ENCODE measurements at regions not wholly inside any gene's neighbourhood (a gene's known extent, or its start where the extent isn't known, plus 50 kb on each side); places are given as distances from the start of the nearest gene placed in this dataset.

- TF ChIP-seq ATF2 (tag by site-specific recombination; IDR thresholded peaks at IDR 0.05; ENCODE audit: low read depth) (no peak), ZNF266 (tag by site-specific recombination; IDR thresholded peaks at IDR 0.05; ENCODE audit: low read depth) (no peak)
Observed at GRCh38 chr7:110017405-110017804, 1073.5 kb upstream of the LRRN3 start (continued).

- Histone ChIP-seq H3K4me1 (ENCODE audit: control insufficient read depth, insufficient read depth, low read length) (no peaks in the 10 kb centered on the region), H3K9me3 (ENCODE audit: control insufficient read depth, insufficient read depth, low read depth, low read length) (no peaks in the 10 kb centered on the region), H3K27ac (ENCODE audit: extremely low read depth, low read depth, low read length) (no peak overlapping the region), H3K36me3 (ENCODE audit: control insufficient read depth in 2 of 2, insufficient read depth in 1 of 2, low read length in 2 of 2) (no peaks in the 10 kb centered on the region), H3K4me3 (ENCODE audit: low read depth, low read length) (no peak overlapping the region)
- POLR2A ChIA-PET, result no interaction called here
- CTCF ChIA-PET, result no interaction called here
- TF ChIP-seq PRDM6 (tag by site-specific recombination; IDR thresholded peaks at IDR 0.05), result no peak
Observed at GRCh38 chr7:110027385-110027784, 1063.5 kb upstream of the LRRN3 start.

- Histone ChIP-seq H3K27ac (ENCODE audit: extremely low read depth, low read depth, low read length) (no peak overlapping the region), H3K36me3 (ENCODE audit: control insufficient read depth in 2 of 2, insufficient read depth in 1 of 2, low read length in 2 of 2) (no peaks in the 10 kb centered on the region), H3K9me3 (ENCODE audit: control insufficient read depth, insufficient read depth, low read depth, low read length) (no peaks in the 10 kb centered on the region), H3K4me3 (ENCODE audit: low read depth, low read length) (no peak overlapping the region), H3K4me1 (ENCODE audit: control insufficient read depth, insufficient read depth, low read length) (no peaks in the 10 kb centered on the region)
- ChIA-PET POLR2A (no interaction called here), CTCF (interaction anchor here (0.6 kb wide), 1 partner anchor 179 kb away, joined by 4 read pairs; no protein-coding TSS in a partner anchor)
- no peak for TF ChIP-seq ZNF280C (tag by site-specific recombination; IDR thresholded peaks at IDR 0.05)
Observed at GRCh38 chr7:110043519-110043918, 1047.4 kb upstream of the LRRN3 start.

GRCh38 chr7:110050785-110051184 lies 1040.1 kb upstream of the LRRN3 start:
- ChIA-PET CTCF (no interaction called here), POLR2A (no interaction called here)
- Histone ChIP-seq H3K4me1 (ENCODE audit: control insufficient read depth, insufficient read depth, low read length) (no peaks in the 10 kb centered on the region), H3K9me3 (ENCODE audit: control insufficient read depth, insufficient read depth, low read depth, low read length) (no peaks in the 10 kb centered on the region), H3K36me3 (ENCODE audit: control insufficient read depth in 2 of 2, insufficient read depth in 1 of 2, low read length in 2 of 2) (no peaks in the 10 kb centered on the region), H3K4me3 (ENCODE audit: low read depth, low read length) (no peak overlapping the region), H3K27ac (ENCODE audit: extremely low read depth, low read depth, low read length) (no peak overlapping the region)
- TF ChIP-seq ZNF146 (tag by site-specific recombination; IDR thresholded peaks at IDR 0.05) (no peak), ZBTB10 (tag by site-specific recombination; IDR thresholded peaks at IDR 0.05) (no peak), ZNF624 (tag by site-specific recombination; IDR thresholded peaks at IDR 0.05) (no peak), ZNF423 (tag by site-specific recombination; IDR thresholded peaks at IDR 0.05) (no peak), MYNN (tag by site-specific recombination; IDR thresholded peaks at IDR 0.05; ENCODE audit: borderline replicate concordance) (no peak), ZNF354C (tag by site-specific recombination; IDR thresholded peaks at IDR 0.05; ENCODE audit: borderline replicate concordance, low read depth) (no peak), ZNF580 (tag by site-specific recombination; IDR thresholded peaks at IDR 0.05) (no peak), ZNF610 (tag by site-specific recombination; IDR thresholded peaks at IDR 0.05; ENCODE audit: borderline replicate concordance) (no peak), ZNF155 (tag by site-specific recombination; IDR thresholded peaks at IDR 0.05) (no peak), ZNF639 (tag by site-specific recombination; IDR thresholded peaks at IDR 0.05) (no peak), ZNF202 (tag by site-specific recombination; IDR thresholded peaks at IDR 0.05; ENCODE audit: borderline replicate concordance) (no peak), KLF16 (tag by site-specific recombination; IDR thresholded peaks at IDR 0.05) (no peak), ZNF239 (tag by site-specific recombination; IDR thresholded peaks at IDR 0.05) (no peak), ZXDB (tag by site-specific recombination; IDR thresholded peaks at IDR 0.05) (no peak), KLF10 (tag by site-specific recombination; IDR thresholded peaks at IDR 0.05) (no peak)
